GM19395 (cell line): ENCODE measurements at regions not wholly inside any gene's neighbourhood (a gene's known extent, or its start where the extent isn't known, plus 50 kb on each side); places are given as distances from the start of the nearest gene placed in this dataset.

Experiments
- ATAC-seq: cut with Tn5 transposase; IDR thresholded peaks from one replicate; pipeline ENCODE4 v1.9.1; 2021; ENCODE audit warnings: mild to moderate bottlenecking, moderate library complexity; ENCODE audit not compliant: unreplicated experiment

GRCh38 chr2:60105906-60106305, 447.5 kb downstream of the BCL11A start:
- no peak for ATAC-seq

- ATAC-seq: peak; percentile 79
Measured at GRCh38 chr2:60104514-60105505, 448.6 kb downstream of the BCL11A start.

GRCh38 chr2:60100034-60100433, 453.4 kb downstream of the BCL11A start:
- no peak for ATAC-seq

GRCh38 chr2:60098996-60099395, 454.5 kb downstream of the BCL11A start:
- ATAC-seq: no peak

GRCh38 chr2:60097298-60097697, 456.2 kb downstream of the BCL11A start:
- ATAC-seq: no peak

GRCh38 chr2:60096556-60096955, 456.9 kb downstream of the BCL11A start:
- ATAC-seq: no peak

- ATAC-seq: no peak
Measured at GRCh38 chr2:60095903-60096302, 457.6 kb downstream of the BCL11A start.

GRCh38 chr2:60095202-60095815, 458.1 kb downstream of the BCL11A start:
- ATAC-seq: no peak

- no peak for ATAC-seq
Measured at GRCh38 chr2:60094450-60094929, 459.0 kb downstream of the BCL11A start.

- ATAC-seq: no peak
Measured at GRCh38 chr2:60092781-60093180, 460.7 kb downstream of the BCL11A start.

- ATAC-seq: no peak
Measured at GRCh38 chr2:60091894-60092293, 461.6 kb downstream of the BCL11A start.

- no peak for ATAC-seq
Measured at GRCh38 chr2:60091266-60091665, 462.2 kb downstream of the BCL11A start.

- no peak for ATAC-seq
Measured at GRCh38 chr2:60079562-60079961, 473.9 kb downstream of the BCL11A start.

GRCh38 chr2:60075048-60075447, 478.4 kb downstream of the BCL11A start:
- no peak for ATAC-seq

GRCh38 chr2:60073201-60073600, 480.3 kb downstream of the BCL11A start:
- ATAC-seq: no peak

GRCh38 chr2:60072609-60073008, 480.8 kb downstream of the BCL11A start:
- ATAC-seq: no peak

- no peak for ATAC-seq
Measured at GRCh38 chr2:60071490-60071831, 482.0 kb downstream of the BCL11A start.

- no peak for ATAC-seq
Measured at GRCh38 chr2:60070736-60071489, 482.5 kb downstream of the BCL11A start.

GRCh38 chr2:60070196-60070595, 483.3 kb downstream of the BCL11A start:
- no peak for ATAC-seq

- no peak for ATAC-seq
Measured at GRCh38 chr2:60068755-60069154, 484.7 kb downstream of the BCL11A start.

GRCh38 chr2:60067006-60067405, 486.4 kb downstream of the BCL11A start:
- ATAC-seq: no peak
